Activated naive CD4-positive, alpha-beta T cell treated with anti-CD3 and anti-CD28 coated beads, Interleukin-2, amount 10 ng/mL, durations not matched to agents 7 days and 5 days (primary cell): ENCODE measurements at regions not wholly inside any gene's neighbourhood (a gene's known extent, or its start where the extent isn't known, plus 50 kb on each side); places are given as distances from the start of the nearest gene placed in this dataset.

ENCODE experiments used
- CTCF ChIA-PET: fragments of 350-600 bp; sonication (Branson Sonifier 250); formaldehyde crosslinking; loops from one replicate; lab custom pipeline; 2021; ENCODE audit warnings: antibody characterized with exemption; lab: Charles Lee
- DNase-seq: peaks from one replicate; pipeline ENCODE4 v3.0.0-alpha.2; 2020
- H3K27ac Mint-ChIP-seq: one replicate; pipeline ENCODE4 v1.8.0; 2021; ENCODE audit warnings: mild to moderate bottlenecking, moderate library complexity, mixed read lengths
- H3K27me3 Mint-ChIP-seq: one replicate; pipeline ENCODE4 v1.8.0; 2021; ENCODE audit warnings: mild to moderate bottlenecking, mixed read lengths
- H3K36me3 Mint-ChIP-seq: one replicate; pipeline ENCODE4 v1.8.0; 2021; ENCODE audit warnings: mixed read lengths
- H3K4me1 Mint-ChIP-seq: one replicate; pipeline ENCODE4 v1.8.0; 2021; ENCODE audit warnings: mixed read lengths
- H3K4me3 Mint-ChIP-seq: one replicate; pipeline ENCODE4 v1.8.0; 2021; ENCODE audit warnings: mild to moderate bottlenecking, moderate library complexity, mixed read lengths
- H3K9me3 Mint-ChIP-seq: one replicate; pipeline ENCODE4 v1.8.0; 2021; ENCODE audit warnings: mixed read lengths

- H3K27ac Mint-ChIP-seq: peak overlapping the region; percentile 53
- H3K4me1 Mint-ChIP-seq: no peaks in the 10 kb centered on the region
- H3K4me3 Mint-ChIP-seq: no peak overlapping the region
- peaks cover 18% of the 10 kb centered on the region for H3K27me3 Mint-ChIP-seq
- CTCF ChIA-PET: no interaction called here
- H3K9me3 Mint-ChIP-seq: no peaks in the 10 kb centered on the region
- DNase-seq: no peak
- H3K36me3 Mint-ChIP-seq: no peaks in the 10 kb centered on the region
These were observed 202.5 kb upstream of the ADRA1D start for GRCh38 chr20:4451487-4452081.

GRCh38 chr20:4449957-4450715 lies 201.0 kb upstream of the ADRA1D start:
- Mint-ChIP-seq H3K36me3 (no peaks in the 10 kb centered on the region), H3K4me1 (no peaks in the 10 kb centered on the region), H3K4me3 (no peak overlapping the region), H3K27ac (no peak overlapping the region), H3K27me3 (peaks cover 25% of the 10 kb centered on the region), H3K9me3 (no peaks in the 10 kb centered on the region)
- DNase-seq: no peak
- CTCF ChIA-PET: no interaction called here

GRCh38 chr20:4445784-4446183 lies 196.7 kb upstream of the ADRA1D start:
- H3K36me3 Mint-ChIP-seq: no peaks in the 10 kb centered on the region
- H3K27ac Mint-ChIP-seq: no peak overlapping the region
- H3K27me3 Mint-ChIP-seq: peaks cover 22% of the 10 kb centered on the region
- no peaks in the 10 kb centered on the region for H3K4me1 Mint-ChIP-seq
- CTCF ChIA-PET: no interaction called here
- H3K9me3 Mint-ChIP-seq: no peaks in the 10 kb centered on the region
- H3K4me3 Mint-ChIP-seq: no peak overlapping the region
- no peak for DNase-seq

- Mint-ChIP-seq H3K9me3 (no peaks in the 10 kb centered on the region), H3K36me3 (no peaks in the 10 kb centered on the region), H3K27me3 (peaks cover 17% of the 10 kb centered on the region), H3K4me3 (no peak overlapping the region), H3K4me1 (no peaks in the 10 kb centered on the region), H3K27ac (no peak overlapping the region)
- no peak for DNase-seq
- CTCF ChIA-PET: no interaction called here
These were observed 196.2 kb upstream of the ADRA1D start for GRCh38 chr20:4445331-4445730.

GRCh38 chr20:4444404-4444803 lies 195.3 kb upstream of the ADRA1D start:
- Mint-ChIP-seq H3K27ac (no peak overlapping the region), H3K4me3 (no peak overlapping the region), H3K9me3 (no peaks in the 10 kb centered on the region), H3K27me3 (peaks cover 15% of the 10 kb centered on the region), H3K36me3 (no peaks in the 10 kb centered on the region), H3K4me1 (no peaks in the 10 kb centered on the region)
- no peak for DNase-seq
- CTCF ChIA-PET: no interaction called here

- Mint-ChIP-seq H3K36me3 (no peaks in the 10 kb centered on the region), H3K27me3 (peaks cover 15% of the 10 kb centered on the region), H3K27ac (no peak overlapping the region), H3K4me3 (no peak overlapping the region), H3K4me1 (no peaks in the 10 kb centered on the region), H3K9me3 (no peaks in the 10 kb centered on the region)
- CTCF ChIA-PET: interaction anchor here (1.1 kb wide), 1 partner anchor 50 kb away, joined by 3 read pairs; no protein-coding TSS in a partner anchor
- no peak for DNase-seq
These were observed 193.9 kb upstream of the ADRA1D start for GRCh38 chr20:4443016-4443415.

- Mint-ChIP-seq H3K27me3 (peaks cover 18% of the 10 kb centered on the region), H3K4me1 (no peaks in the 10 kb centered on the region), H3K27ac (no peak overlapping the region), H3K9me3 (no peaks in the 10 kb centered on the region), H3K4me3 (no peak overlapping the region), H3K36me3 (no peaks in the 10 kb centered on the region)
- CTCF ChIA-PET: no interaction called here
- no peak for DNase-seq
These were observed 192.8 kb upstream of the ADRA1D start for GRCh38 chr20:4441871-4442270.

GRCh38 chr20:4441191-4441590 lies 192.1 kb upstream of the ADRA1D start:
- no peak overlapping the region for H3K4me3 Mint-ChIP-seq
- CTCF ChIA-PET: no interaction called here
- H3K4me1 Mint-ChIP-seq: no peaks in the 10 kb centered on the region
- H3K9me3 Mint-ChIP-seq: no peaks in the 10 kb centered on the region
- peaks cover 17% of the 10 kb centered on the region for H3K27me3 Mint-ChIP-seq
- no peak for DNase-seq
- no peaks in the 10 kb centered on the region for H3K36me3 Mint-ChIP-seq
- H3K27ac Mint-ChIP-seq: no peak overlapping the region

GRCh38 chr20:4439461-4439860 lies 190.4 kb upstream of the ADRA1D start:
- Mint-ChIP-seq H3K4me1 (no peaks in the 10 kb centered on the region), H3K36me3 (no peaks in the 10 kb centered on the region), H3K9me3 (no peaks in the 10 kb centered on the region), H3K4me3 (no peak overlapping the region), H3K27me3 (peaks cover 10% of the 10 kb centered on the region), H3K27ac (no peak overlapping the region)
- DNase-seq: no peak
- CTCF ChIA-PET: no interaction called here

- Mint-ChIP-seq H3K27me3 (peaks cover 17% of the 10 kb centered on the region), H3K4me3 (no peak overlapping the region)
- no peak for DNase-seq
These were observed 188.0 kb upstream of the ADRA1D start for GRCh38 chr20:4437131-4437530.

GRCh38 chr20:4435671-4436455 lies 186.8 kb upstream of the ADRA1D start:
- Mint-ChIP-seq H3K9me3 (no peaks in the 10 kb centered on the region), H3K4me1 (no peaks in the 10 kb centered on the region), H3K27ac (no peak overlapping the region), H3K4me3 (no peak overlapping the region), H3K36me3 (no peaks in the 10 kb centered on the region), H3K27me3 (peaks cover 23% of the 10 kb centered on the region)
- CTCF ChIA-PET: no interaction called here
- DNase-seq: no peak

More at GRCh38 chr20:4437131-4437530, 188.0 kb upstream of the ADRA1D start:
- no peaks in the 10 kb centered on the region for H3K4me1 Mint-ChIP-seq
- CTCF ChIA-PET: no interaction called here
- no peak overlapping the region for H3K27ac Mint-ChIP-seq
- no peaks in the 10 kb centered on the region for H3K9me3 Mint-ChIP-seq
- no peaks in the 10 kb centered on the region for H3K36me3 Mint-ChIP-seq

- H3K4me1 Mint-ChIP-seq: no peaks in the 10 kb centered on the region
- H3K9me3 Mint-ChIP-seq: no peaks in the 10 kb centered on the region
- CTCF ChIA-PET: no interaction called here
- peaks cover 29% of the 10 kb centered on the region for H3K27me3 Mint-ChIP-seq
- H3K36me3 Mint-ChIP-seq: no peaks in the 10 kb centered on the region
- H3K4me3 Mint-ChIP-seq: no peak overlapping the region
- no peak for DNase-seq
- no peak overlapping the region for H3K27ac Mint-ChIP-seq
These were observed 186.1 kb upstream of the ADRA1D start for GRCh38 chr20:4435225-4435624.

GRCh38 chr20:4434681-4435080 lies 185.6 kb upstream of the ADRA1D start:
- Mint-ChIP-seq H3K27ac (no peak overlapping the region), H3K4me1 (no peaks in the 10 kb centered on the region), H3K4me3 (no peak overlapping the region), H3K36me3 (no peaks in the 10 kb centered on the region), H3K9me3 (no peaks in the 10 kb centered on the region), H3K27me3 (peaks cover 30% of the 10 kb centered on the region)
- CTCF ChIA-PET: no interaction called here
- DNase-seq: no peak

GRCh38 chr20:4431446-4431845 lies 182.4 kb upstream of the ADRA1D start:
- Mint-ChIP-seq H3K27ac (no peak overlapping the region), H3K4me1 (peaks cover 6% of the 10 kb centered on the region), H3K4me3 (no peak overlapping the region), H3K27me3 (peaks cover 25% of the 10 kb centered on the region), H3K9me3 (no peaks in the 10 kb centered on the region), H3K36me3 (no peaks in the 10 kb centered on the region)
- no peak for DNase-seq
- CTCF ChIA-PET: no interaction called here
